ENCODE measurements at regions not wholly inside any gene's neighbourhood (a gene's known extent, or its start where the extent isn't known, plus 50 kb on each side); places are given as distances from the start of the nearest gene placed in this dataset.

DNA sequence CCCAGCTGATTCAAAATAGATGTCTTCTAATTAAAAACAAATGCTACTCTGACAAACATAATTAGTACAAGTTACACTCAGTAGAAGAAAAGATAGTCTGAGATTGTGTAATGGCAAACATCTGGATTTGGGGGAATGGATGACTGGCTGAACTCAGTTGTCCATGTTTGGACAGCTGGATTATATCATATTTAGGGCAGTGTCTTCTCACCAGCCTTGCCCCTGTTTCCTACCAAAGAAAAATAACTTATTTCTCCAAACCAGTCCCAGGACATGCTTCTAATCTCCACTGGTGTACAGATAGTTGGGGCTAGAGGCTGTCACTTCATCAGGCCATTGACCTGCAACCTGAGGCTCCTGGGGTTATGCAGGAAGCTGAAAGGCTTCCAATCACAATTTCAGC is 237.3 kb downstream of the USP46 start:
- Histone ChIP-seq H2BK15ac (ENCODE audit: low read depth, low read length) (no peak overlapping the region), H3K36me3 (ENCODE audit: control insufficient read depth, insufficient read depth, low read length) (no peaks in the 10 kb centered on the region), H3K9me3 (ENCODE audit: control insufficient read depth, insufficient read depth, low read length) (no peaks in the 10 kb centered on the region), H3K27me3 (ENCODE audit: control insufficient read depth, insufficient read depth, low read length) (no peaks in the 10 kb centered on the region), H2BK5ac (ENCODE audit: low read depth, low read length, poor library complexity, severe bottlenecking) (no peak overlapping the region), H4K20me1 (ENCODE audit: insufficient read depth, low read length) (no peaks in the 10 kb centered on the region), H2AFZ (replicated peaks; ENCODE audit: low read length, poor library complexity) (no peak overlapping the region), H3K56ac (ENCODE audit: extremely low read depth, insufficient read depth, low read length) (no peak overlapping the region), H4K91ac (ENCODE audit: insufficient read depth, low read depth, low read length) (no peak overlapping the region), H4K8ac (ENCODE audit: low read depth in 2 of 2, low read length in 2 of 2) (no peak overlapping the region), H3K9me1 (ENCODE audit: insufficient read depth, low read length) (no peaks in the 10 kb centered on the region; the same call in 1 of the 2 replicates), H3K14ac (replicated peaks; ENCODE audit: low read depth, low read length) (no peak overlapping the region), H3K79me1 (ENCODE audit: low read depth in 1 of 2, low read length in 2 of 2) (no peaks in the 10 kb centered on the region), H3K27ac (ENCODE audit: insufficient read depth, low read length) (no peak overlapping the region), H3K4ac (ENCODE audit: low read depth, low read length) (no peak overlapping the region), H2AK9ac (replicated peaks; ENCODE audit: low read depth, low read length, poor library complexity) (no peak overlapping the region), H3K18ac (ENCODE audit: low read depth, low read length) (no peak overlapping the region), H2BK20ac (ENCODE audit: low read depth, low read length) (no peak overlapping the region), H3K23ac (ENCODE audit: low read depth, low read length) (no peak overlapping the region), H2AK5ac (ENCODE audit: low read depth, low read length) (no peak overlapping the region), H3K9ac (ENCODE audit: low read depth, low read length) (no peak overlapping the region), H4K5ac (ENCODE audit: low read depth, low read length) (no peak overlapping the region), H3K4me1 (ENCODE audit: control insufficient read depth, insufficient read depth, low read length) (no peaks in the 10 kb centered on the region), H3K4me3 (ENCODE audit: insufficient read depth, low read depth, low read length) (no peak overlapping the region), H3K4me2 (ENCODE audit: low read depth, low read length) (no peak overlapping the region), H2BK120ac (ENCODE audit: low read depth, low read length) (no peak overlapping the region)
- ATAC-seq (ENCODE audit: low read depth) (no peak), DNase-seq (no peak)
- in situ Hi-C loops (cut with MboI; ENCODE audit: low sequenced_read_pairs) (no loop called here), dilution Hi-C loops (cut with HindIII; ENCODE audit: low sequenced_read_pairs, unreplicated experiment) (no loop called here), intact Hi-C loops (cut with micrococcal nuclease) (no loop called here)
- POLR2A ChIA-PET (ENCODE audit: unreplicated experiment): no interaction called here
- CTCF ChIA-PET: no interaction called here
- no TSS peak for BruUV-seq (replicated peaks)
- no peak for TF ChIP-seq NFE2L2 (IDR thresholded peaks at IDR 0.05; ENCODE audit: low read depth, low read length)
- no peak for TF ChIP-seq BHLHE40 (IDR thresholded peaks at IDR 0.05; ENCODE audit: low read depth, low read length)
- TF ChIP-seq CHD1 (IDR thresholded peaks at IDR 0.05; ENCODE audit: low read depth, low read length): no peak
- no peak for TF ChIP-seq CEBPB (IDR thresholded peaks at IDR 0.05; ENCODE audit: low read depth, low read length)
- no peak for TF ChIP-seq POLR2A (IDR thresholded peaks at IDR 0.05; ENCODE audit: low read depth, low read length)
- TF ChIP-seq, protein P1, sequence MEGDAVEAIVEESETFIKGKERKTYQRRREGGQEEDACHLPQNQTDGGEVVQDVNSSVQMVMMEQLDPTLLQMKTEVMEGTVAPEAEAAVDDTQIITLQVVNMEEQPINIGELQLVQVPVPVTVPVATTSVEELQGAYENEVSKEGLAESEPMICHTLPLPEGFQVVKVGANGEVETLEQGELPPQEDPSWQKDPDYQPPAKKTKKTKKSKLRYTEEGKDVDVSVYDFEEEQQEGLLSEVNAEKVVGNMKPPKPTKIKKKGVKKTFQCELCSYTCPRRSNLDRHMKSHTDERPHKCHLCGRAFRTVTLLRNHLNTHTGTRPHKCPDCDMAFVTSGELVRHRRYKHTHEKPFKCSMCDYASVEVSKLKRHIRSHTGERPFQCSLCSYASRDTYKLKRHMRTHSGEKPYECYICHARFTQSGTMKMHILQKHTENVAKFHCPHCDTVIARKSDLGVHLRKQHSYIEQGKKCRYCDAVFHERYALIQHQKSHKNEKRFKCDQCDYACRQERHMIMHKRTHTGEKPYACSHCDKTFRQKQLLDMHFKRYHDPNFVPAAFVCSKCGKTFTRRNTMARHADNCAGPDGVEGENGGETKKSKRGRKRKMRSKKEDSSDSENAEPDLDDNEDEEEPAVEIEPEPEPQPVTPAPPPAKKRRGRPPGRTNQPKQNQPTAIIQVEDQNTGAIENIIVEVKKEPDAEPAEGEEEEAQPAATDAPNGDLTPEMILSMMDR (conservative IDR thresholded peaks at IDR 0.05; ENCODE audit: low read depth, low read length): no peak
- no peak for TF ChIP-seq RAD21 (IDR thresholded peaks at IDR 0.05; ENCODE audit: low read length)
- no peak for TF ChIP-seq USF2 (IDR thresholded peaks at IDR 0.05; ENCODE audit: low read depth, low read length)
- no peak for TF ChIP-seq MXI1 (IDR thresholded peaks at IDR 0.05; ENCODE audit: borderline replicate concordance, low read depth, low read length)
- TF ChIP-seq RFX5 (IDR thresholded peaks at IDR 0.05; ENCODE audit: low read depth, low read length): no peak
- no peak for TF ChIP-seq SMC3 (IDR thresholded peaks at IDR 0.05; ENCODE audit: low read depth, low read length)
- TF ChIP-seq MAFK (IDR thresholded peaks at IDR 0.05; ENCODE audit: low read depth, low read length): no peak
- TF ChIP-seq ELK1 (IDR thresholded peaks at IDR 0.05; ENCODE audit: borderline replicate concordance, low read depth, low read length): no peak
- no peak for TF ChIP-seq RCOR1 (IDR thresholded peaks at IDR 0.05; ENCODE audit: insufficient replicate concordance, low read length)
- TF ChIP-seq FOS (IDR thresholded peaks at IDR 0.05; ENCODE audit: low read depth, low read length): no peak
- no peak for TF ChIP-seq MAZ (IDR thresholded peaks at IDR 0.05; ENCODE audit: borderline replicate concordance, low read depth, low read length)
